ENCODE measurements at regions not wholly inside any gene's neighbourhood (a gene's known extent, or its start where the extent isn't known, plus 50 kb on each side); places are given as distances from the start of the nearest gene placed in this dataset.
"Not testable (repeated sequence)": the region's sequence is repeated elsewhere in the genome, so short reads cannot be mapped to it uniquely, and the experiment has no call there.

DNA sequence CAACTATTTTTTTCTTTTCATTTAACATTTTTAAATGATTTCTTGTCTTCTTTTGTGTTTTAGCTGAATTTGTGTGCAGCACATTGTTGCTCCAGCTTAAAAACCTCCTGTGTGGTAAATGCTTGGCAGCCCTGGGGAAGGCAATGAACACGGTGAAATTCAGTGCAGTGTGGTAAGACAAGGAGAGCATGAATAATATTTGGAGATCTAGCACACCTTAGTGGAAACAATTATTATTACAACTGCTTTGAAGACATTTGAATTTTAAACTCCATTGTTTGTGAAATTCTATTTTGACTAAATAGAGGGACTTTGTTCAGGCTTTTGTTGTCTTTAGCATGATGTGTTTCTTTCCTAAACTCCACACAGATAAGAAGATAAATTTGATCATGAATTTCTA lies 242.6 kb upstream of the CXADR start:
- Histone ChIP-seq H3K4me3 (no peak overlapping the region), H3K27me3 (no peaks in the 10 kb centered on the region), H3K27ac (peak overlapping the region in 1 of 10 donors; percentile 15), H3K4me1 (no peaks in the 10 kb centered on the region), H3K36me3 (no peaks in the 10 kb centered on the region), H3K9me3 (no peaks in the 10 kb centered on the region)
- 0 to 2% methylated on average over 1 of the region's 1 CpG for WGBS, 2 donors
- DNase-seq: no peak
- intact Hi-C loops (cut with DNase I): no loop called here
- TF ChIP-seq, protein P1, sequence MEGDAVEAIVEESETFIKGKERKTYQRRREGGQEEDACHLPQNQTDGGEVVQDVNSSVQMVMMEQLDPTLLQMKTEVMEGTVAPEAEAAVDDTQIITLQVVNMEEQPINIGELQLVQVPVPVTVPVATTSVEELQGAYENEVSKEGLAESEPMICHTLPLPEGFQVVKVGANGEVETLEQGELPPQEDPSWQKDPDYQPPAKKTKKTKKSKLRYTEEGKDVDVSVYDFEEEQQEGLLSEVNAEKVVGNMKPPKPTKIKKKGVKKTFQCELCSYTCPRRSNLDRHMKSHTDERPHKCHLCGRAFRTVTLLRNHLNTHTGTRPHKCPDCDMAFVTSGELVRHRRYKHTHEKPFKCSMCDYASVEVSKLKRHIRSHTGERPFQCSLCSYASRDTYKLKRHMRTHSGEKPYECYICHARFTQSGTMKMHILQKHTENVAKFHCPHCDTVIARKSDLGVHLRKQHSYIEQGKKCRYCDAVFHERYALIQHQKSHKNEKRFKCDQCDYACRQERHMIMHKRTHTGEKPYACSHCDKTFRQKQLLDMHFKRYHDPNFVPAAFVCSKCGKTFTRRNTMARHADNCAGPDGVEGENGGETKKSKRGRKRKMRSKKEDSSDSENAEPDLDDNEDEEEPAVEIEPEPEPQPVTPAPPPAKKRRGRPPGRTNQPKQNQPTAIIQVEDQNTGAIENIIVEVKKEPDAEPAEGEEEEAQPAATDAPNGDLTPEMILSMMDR (IDR thresholded peaks at IDR 0.05): peak; percentile 24 to 63 (median 43)
- ATAC-seq: peak in 7 of 8 donors; percentile 53 to 88 (median 79)

DNA sequence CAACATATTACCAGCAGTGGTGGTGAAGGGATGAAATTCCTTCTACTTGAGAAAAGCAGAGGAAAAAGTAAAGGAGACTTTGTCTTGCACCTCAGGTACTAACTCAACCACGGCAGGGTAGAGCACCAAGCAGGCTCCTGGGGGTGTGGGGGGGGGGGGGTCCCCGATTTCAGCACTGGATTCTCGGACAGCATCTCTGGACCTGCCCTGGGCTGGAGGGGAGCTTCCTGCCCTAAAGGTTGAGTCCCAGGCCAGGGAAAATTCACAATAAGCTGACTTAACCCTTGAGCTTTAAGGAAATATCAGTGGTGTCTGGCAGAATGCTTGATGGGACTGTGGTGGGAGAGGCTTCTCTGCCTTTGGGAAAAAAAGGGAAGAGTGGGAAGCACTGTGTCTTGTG lies 233.2 kb upstream of the CXADR start:
- H3K4me3 ChIP-seq: no peak overlapping the region
- intact Hi-C loops (cut with DNase I): no loop called here
- H3K36me3 ChIP-seq: no peaks in the 10 kb centered on the region
- no peak overlapping the region for H3K27ac ChIP-seq
- no peak for DNase-seq
- peaks cover 0 to 69% (median 12%) of the 10 kb centered on the region in 11 donors for H3K9me3 ChIP-seq
- no peak for ATAC-seq
- TF ChIP-seq, protein P1 (IDR thresholded peaks at IDR 0.05): no peak
- no peaks in the 10 kb centered on the region for H3K27me3 ChIP-seq
- WGBS, 2 donors: 77 to 84% methylated on average over 3 of the region's 3 CpGs
- no peaks in the 10 kb centered on the region for H3K4me1 ChIP-seq

DNA sequence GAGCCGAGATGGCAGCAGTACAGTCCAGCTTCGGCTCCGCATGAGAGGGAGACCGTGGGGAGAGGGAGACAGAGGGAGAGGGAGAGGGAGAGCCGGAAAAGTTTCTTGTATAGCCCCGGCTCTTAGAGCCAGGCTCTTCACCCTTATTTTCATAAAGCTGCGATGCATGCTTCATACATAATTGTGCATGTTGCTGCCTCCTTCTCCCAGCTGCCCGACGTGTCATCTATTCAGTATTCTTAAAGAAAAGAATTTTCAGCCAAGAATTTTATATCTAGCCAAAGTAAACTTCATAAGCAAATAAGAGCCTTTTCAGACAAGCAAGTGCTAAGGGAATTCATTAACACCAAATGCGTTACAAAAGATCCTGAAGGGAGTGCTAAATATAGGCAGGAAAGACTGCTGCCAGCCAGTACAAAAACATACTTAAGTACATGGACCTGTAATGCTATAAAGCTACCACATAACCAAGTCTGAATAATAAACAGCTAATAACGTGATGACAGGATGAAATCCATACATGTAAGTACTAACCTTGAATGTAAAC lies 219.8 kb upstream of the CXADR start:
- H3K4me3 ChIP-seq; H3K4me1 ChIP-seq; intact Hi-C loops (cut with DNase I); DNase-seq; H3K27ac ChIP-seq; H3K36me3 ChIP-seq; ATAC-seq; H3K27me3 ChIP-seq: not testable (repeated sequence)
- peaks cover 0 to 50% (median 12%) of the 10 kb centered on the region in 11 donors for H3K9me3 ChIP-seq
- WGBS, 2 donors: 74 to 86% methylated on average over 8 to 11 of the region's 11 CpGs

DNA sequence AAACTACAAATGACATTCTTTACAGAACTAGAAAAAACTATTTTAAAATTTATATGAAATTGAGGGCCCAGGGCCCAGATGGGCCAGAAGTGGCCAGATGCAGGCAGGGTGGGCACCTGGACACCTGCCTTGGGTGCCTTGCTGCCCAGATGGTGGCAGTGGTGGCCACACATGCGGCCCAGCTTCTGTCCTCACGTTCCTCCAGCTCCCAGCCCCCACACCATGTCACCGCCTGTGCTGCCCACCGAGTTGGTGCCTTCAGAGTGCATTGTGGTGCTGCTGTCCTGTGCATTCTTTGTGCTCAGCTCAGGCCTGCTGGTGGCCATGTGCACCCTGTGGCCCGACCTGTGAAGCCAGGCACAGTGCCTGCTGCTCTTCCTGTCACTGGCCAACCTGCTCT lies 216.8 kb upstream of the CXADR start:
- DNase-seq: no peak
- intact Hi-C loops (cut with DNase I): no loop called here
- H3K9me3 ChIP-seq: peaks cover 0 to 65% (median 12%) of the 10 kb centered on the region in 11 donors

DNA sequence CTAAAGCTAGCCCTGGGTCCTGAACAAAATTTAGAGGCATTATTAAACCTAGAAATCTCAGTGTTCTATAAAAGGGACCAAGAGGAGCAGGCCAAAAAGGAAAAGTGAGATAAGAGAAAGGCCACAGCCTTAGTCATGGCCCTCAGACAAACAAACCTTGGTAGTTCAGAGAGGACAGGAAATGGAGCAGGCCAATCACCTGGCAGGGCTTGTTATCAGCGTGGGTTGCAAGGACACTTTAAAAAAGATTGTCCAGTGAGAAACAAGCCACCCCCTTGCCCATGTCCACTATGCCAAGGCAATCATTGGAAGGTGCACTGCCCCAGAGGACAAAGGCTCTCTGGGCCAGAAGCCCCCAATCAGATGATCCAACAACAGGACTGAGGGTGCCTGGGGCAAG lies 213.3 kb upstream of the CXADR start:
- H3K36me3 ChIP-seq; H3K4me1 ChIP-seq; H3K27me3 ChIP-seq; intact Hi-C loops (cut with DNase I); H3K27ac ChIP-seq; ATAC-seq; DNase-seq; H3K4me3 ChIP-seq: not testable (repeated sequence)
- H3K9me3 ChIP-seq: peaks cover 0 to 54% (median 12%) of the 10 kb centered on the region in 11 donors
- 50 to 57% methylated on average over 1 of the region's 1 CpG for WGBS, 2 donors

More for the DNA sequence above, 216.8 kb upstream of the CXADR start:
- no peak overlapping the region for H3K4me3 ChIP-seq
- no peaks in the 10 kb centered on the region for H3K27me3 ChIP-seq
- no peak overlapping the region for H3K27ac ChIP-seq
- WGBS, 2 donors: 62 to 72% methylated on average over 5 of the region's 5 CpGs
- H3K36me3 ChIP-seq: no peaks in the 10 kb centered on the region
- H3K4me1 ChIP-seq: no peaks in the 10 kb centered on the region
- ATAC-seq: no peak
- TF ChIP-seq, protein P1 (IDR thresholded peaks at IDR 0.05): no peak

DNA sequence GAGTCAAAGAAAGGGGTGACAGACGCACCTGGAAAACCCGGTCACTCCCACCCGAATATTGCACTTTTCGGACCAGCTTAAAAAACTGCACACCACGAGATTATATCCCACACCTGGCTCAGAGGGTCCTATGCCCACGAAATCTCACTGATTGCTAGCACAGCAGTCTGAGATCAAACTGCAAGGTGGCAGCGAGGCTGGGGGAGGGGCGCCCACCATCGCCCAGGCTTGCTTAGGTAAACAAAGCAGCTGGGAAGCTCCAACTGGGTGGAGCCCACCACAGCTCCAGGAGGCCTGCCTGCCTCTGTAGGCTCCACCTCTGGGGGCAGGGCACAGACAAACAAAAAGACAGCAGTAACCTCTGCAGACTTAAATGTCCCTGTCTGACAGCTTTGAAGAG lies 185.1 kb upstream of the CXADR start:
- H3K36me3 ChIP-seq; DNase-seq; ATAC-seq; H3K4me3 ChIP-seq; H3K27ac ChIP-seq; H3K27me3 ChIP-seq; H3K4me1 ChIP-seq; intact Hi-C loops (cut with DNase I): not testable (repeated sequence)
- WGBS, 2 donors: 79 to 80% methylated on average over 9 of the region's 9 CpGs
- H3K9me3 ChIP-seq: peaks cover 0 to 34% (median 5%) of the 10 kb centered on the region in 11 donors
